ENCODE measurements at regions not wholly inside any gene's neighbourhood (a gene's known extent, or its start where the extent isn't known, plus 50 kb on each side); places are given as distances from the start of the nearest gene placed in this dataset.
"Not testable (repeated sequence)": the region's sequence is repeated elsewhere in the genome, so short reads cannot be mapped to it uniquely, and the experiment has no call there.

- DNase-seq (ENCODE audit: low spot score): no peak
Measured at GRCh38 chr2:180829836-180830235, 150.6 kb upstream of the UBE2E3 start.

- DNase-seq (ENCODE audit: low spot score): no peak
Measured at GRCh38 chr2:180829261-180829660, 151.1 kb upstream of the UBE2E3 start.

DNA sequence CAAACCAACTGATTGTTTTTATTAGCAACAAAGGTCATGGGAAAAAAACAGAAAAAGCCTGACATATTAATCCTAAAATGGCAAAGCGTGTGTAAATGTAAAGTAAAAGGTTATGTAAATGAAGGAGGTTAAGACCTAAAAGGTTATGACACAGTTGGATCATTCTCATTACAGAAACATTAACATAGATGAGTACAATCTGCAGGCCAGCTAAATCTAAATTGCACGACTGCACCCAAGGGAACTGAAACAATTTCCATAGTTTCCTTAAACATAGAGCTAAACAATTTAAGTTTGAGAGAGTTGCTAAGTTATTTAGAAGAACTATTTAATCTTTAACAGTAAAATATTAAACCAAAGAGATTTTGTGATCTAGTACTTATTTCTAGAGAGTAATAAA lies 151.6 kb upstream of the UBE2E3 start:
- DNase-seq (ENCODE audit: low spot score): no peak

DNA sequence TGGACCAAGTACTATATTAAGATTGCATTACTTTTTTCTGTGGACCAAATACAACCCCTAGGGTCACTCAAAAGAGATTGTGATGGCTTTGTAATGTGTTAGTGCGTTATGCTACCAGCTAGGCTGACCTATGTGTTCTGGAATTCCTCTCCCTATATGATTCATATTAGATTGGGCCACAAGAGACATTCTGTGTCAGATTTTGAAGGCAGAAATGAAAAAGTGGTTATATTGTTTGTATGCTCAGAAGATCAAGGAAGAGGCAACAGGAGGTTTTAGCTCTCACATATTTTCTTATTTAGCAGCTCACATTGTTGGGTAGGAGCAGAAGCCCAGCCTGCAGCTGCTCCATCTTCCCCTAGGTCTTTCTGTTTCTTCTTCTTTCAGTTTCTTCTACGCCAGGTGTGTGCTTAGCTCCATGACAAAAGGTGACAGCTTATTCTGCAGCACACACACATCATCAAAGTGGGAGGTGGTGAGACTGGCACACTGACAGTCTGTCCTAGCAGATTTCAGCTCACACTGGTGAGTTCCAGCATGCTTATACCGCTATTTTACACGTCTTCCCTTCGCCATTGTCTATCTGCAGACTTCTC lies 156.8 kb upstream of the UBE2E3 start:
- peak; percentile 13 for DNase-seq (ENCODE audit: low spot score)

GRCh38 chr2:180819106-180819505 lies 161.3 kb upstream of the UBE2E3 start:
- DNase-seq (ENCODE audit: low spot score): no peak

- not testable (repeated sequence) for DNase-seq (ENCODE audit: low spot score)
Measured at GRCh38 chr2:180818700-180819099, 161.7 kb upstream of the UBE2E3 start.

DNA sequence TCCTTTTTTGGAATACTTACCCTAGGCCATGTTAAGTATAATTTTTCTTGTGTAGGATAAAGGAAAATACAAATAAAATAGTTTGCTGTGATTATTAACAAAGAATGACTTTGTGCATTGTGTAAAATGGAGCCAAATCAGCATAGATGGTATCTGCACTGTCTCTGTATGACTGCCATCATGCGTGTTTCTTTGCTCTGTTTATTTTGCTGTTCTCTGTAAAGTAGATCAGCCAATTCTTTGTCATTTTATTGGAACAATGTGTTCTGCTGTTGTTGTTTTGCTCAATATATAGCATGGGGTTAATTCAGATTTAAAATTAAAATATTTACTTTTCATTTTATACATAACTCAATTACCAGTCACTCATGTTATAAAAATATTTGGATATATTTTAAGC lies 181.3 kb upstream of the UBE2E3 start:
- no peak for DNase-seq (ENCODE audit: low spot score)

DNA sequence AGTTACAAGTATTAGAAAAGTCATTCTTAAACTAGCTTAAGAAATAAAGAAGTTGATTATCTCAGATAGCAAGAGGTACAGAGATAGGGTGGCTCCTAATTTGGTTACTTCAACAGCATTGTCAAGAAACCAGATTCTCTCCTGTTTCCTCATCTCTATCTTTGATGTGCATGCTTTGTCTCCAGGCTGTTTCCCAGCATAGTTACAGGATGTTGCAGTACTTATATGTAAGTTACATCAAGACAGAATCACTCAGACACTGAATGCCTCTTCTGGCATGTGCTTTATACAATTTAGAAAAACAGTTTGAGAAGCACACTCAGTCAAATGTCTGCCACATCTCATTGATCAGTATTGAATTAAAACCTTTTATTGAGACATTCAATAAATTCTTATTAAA lies 189.5 kb upstream of the UBE2E3 start:
- DNase-seq (ENCODE audit: low spot score): no peak

DNA sequence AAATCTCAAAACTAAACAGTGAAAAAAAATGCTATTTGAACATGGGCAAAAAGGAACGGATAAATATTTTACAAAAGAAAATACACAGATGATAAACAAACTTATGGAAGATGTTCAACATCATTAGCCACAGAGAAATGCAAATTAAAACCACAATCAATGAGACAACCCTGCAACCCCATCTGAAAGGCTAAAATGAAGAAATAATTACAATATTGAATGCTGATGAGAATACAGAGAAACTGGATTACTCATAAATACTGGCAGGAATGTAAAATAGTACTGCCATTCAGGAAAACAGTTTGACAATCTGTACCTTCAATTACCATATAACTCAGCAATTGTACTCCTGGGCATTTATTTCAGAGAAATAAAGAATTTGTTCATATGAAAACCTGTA lies 193.1 kb upstream of the UBE2E3 start:
- DNase-seq (ENCODE audit: low spot score): no peak

DNA sequence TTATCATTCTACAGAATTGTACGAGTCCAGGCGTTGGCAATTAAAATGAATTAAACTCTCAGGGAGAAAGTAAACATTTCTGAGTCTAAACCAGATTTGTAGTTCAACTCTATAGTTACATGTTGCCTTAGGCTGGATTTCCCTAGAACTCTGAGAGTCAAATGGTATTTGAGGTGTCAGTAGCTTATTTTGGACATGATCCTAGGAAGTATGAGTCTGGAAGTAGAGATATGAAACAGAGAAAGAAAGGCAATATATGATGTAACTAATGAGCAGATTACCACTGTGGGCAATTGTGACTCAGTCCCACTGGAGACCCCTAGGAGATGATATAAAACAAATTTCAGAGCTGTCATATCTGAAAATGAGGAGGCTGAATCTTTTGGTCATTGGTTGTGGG lies 199.1 kb upstream of the UBE2E3 start:
- no peak for DNase-seq (ENCODE audit: low spot score)

DNA sequence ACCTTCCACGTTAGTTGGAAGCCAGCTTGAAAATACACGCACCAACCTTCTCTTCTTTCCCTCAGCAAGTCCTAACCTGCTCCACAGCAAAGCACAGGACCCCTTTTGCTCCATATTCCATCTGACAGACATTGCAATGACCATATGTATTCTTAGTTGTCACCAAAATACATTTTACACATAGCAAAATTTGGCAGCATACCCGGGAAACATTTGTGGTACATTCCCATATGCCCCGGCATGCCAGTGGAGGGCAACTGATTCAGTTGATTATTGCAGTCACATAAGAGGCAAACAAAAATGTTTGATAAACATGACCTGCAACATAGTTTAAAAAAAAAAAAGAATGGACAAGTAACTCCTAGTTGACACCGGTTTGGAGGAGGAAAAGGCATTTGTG lies 202.1 kb upstream of the UBE2E3 start:
- DNase-seq (ENCODE audit: low spot score): no peak

GRCh38 chr2:180776921-180777320 lies 203.5 kb upstream of the UBE2E3 start:
- DNase-seq (ENCODE audit: low spot score): no peak

- no peak for DNase-seq (ENCODE audit: low spot score)
Measured at GRCh38 chr2:180775711-180776110, 204.7 kb upstream of the UBE2E3 start.

DNA sequence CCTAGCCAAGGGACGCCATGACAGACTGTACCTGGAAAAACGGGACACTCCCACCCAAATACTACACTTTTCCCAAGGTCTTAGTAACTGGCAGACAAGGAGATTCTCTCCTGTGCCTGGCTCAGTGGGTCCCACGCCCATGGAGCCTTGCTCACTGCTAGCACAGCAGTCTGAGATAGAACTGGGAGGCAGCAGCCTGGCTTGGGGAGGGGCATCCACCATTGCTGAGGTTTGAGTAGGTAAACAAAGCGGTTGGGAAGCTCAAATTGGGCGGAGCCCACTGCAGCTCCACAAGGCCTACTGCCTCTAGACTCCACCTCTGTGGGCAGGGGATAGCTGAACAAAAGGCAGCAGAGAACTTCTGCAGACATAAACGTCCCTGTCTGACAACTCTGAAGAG lies 215.1 kb upstream of the UBE2E3 start:
- not testable (repeated sequence) for DNase-seq (ENCODE audit: low spot score)

DNA sequence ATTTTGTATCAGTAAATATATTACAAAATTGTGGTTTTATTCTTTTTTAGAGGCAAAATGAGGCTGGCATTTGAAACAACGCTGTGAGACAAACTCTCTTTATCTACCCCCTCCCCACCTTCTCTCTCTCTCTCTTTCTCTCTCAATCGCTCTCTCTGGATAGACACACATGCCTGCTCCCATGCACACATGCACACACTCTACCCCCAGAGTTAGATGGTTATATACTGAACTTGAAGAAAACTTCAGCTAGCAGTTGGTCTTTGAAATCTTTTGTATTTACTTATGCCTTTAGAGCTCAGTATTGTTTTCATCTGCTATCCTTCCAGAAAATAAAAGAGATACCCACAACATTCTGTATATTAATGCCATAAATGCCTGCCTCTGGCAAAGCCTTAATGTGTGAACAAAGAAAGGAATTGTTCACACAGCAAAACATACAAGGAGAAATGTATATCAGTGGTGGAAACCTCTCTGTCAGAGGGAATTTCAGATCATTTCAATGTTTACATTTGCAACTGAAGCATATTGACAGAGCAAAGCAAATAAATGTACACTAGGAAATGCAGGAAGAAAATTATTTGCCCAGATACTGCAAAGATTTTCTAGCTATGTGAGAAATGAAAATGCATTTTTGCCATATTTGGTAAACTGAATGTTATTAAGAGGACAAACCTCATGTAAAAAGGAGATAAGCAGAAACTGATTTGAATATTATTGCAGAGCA lies 217.0 kb upstream of the UBE2E3 start:
- no peak for DNase-seq (ENCODE audit: low spot score)

DNA sequence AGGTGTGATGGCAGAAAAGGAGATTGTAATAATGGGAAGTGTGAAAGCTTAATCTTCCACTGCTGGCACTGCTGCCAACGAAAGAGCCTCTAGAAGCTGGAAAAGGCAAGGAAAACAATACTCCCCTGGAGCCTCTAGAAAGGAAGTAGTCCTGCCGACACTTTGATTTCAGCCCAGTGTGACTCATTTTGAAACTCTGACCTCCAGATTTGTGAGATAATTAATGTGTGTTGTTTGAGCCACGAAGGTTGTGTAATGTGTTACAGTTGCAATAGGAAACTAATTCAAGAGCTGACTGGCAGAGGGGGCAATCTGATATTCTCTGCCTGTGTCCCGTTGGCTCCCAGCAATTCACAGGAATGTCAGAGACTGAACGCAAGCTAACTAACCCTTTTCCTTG lies 219.2 kb upstream of the UBE2E3 start:
- DNase-seq (ENCODE audit: low spot score): no peak

DNA sequence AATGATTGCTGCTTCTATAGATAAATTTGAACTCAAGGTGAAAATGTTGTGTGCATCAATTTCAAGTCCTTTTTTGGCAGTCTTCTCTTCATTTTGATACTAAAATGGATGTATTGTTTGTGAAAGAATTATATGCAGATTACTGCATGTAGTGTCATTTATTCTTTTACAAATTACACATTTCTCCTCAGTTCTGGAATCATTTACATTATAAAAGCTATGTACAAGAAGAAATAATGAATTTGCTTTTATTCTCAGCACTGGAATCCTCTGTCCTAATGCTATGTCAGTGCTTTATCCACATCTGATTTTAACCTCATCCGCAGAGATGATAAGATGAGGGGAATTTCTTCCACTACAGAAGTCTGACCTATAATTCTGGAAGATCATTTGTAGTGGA lies 220.8 kb upstream of the UBE2E3 start:
- DNase-seq (ENCODE audit: low spot score): no peak

- DNase-seq (ENCODE audit: low spot score): no peak
Measured at GRCh38 chr2:180753809-180754761, 226.3 kb upstream of the UBE2E3 start.

- no peak for DNase-seq (ENCODE audit: low spot score)
Measured at GRCh38 chr2:180751306-180751920, 229.0 kb upstream of the UBE2E3 start.

DNA sequence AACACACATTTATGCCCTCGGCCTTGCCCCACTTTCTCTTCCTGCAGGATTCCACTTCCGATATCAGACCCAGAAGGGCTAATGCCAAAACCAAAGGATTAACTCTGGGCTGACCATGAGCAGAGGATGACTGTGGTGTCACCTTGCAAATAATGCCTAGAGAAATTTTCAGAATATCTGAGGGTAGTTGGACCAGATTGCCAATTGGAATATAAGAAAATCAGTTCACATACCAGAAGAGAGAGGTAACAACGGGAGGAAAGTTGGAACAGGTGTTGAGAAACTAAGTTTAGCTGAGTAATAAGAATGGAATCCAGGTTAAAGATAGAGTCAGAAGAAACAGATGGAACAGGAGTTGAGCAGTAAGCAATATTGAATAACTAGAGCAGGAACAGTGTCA lies 232.7 kb upstream of the UBE2E3 start:
- DNase-seq (ENCODE audit: low spot score): no peak

- no peak for DNase-seq (ENCODE audit: low spot score)
Measured at GRCh38 chr2:180743401-180743800, 237.0 kb upstream of the UBE2E3 start.

GRCh38 chr2:180742801-180743200 lies 237.6 kb upstream of the UBE2E3 start:
- DNase-seq (ENCODE audit: low spot score): peak; percentile 20

All from AG08396 (cell line).